ENCODE measurements at regions not wholly inside any gene's neighbourhood (a gene's known extent, or its start where the extent isn't known, plus 50 kb on each side); places are given as distances from the start of the nearest gene placed in this dataset.

GRCh38 chr13:23963947-23964346 is 66.6 kb upstream of the C1QTNF9B start:
- H3K79me2 ChIP-seq (ENCODE audit: control insufficient read depth, low read length): no peaks in the 10 kb centered on the region
- no peaks in the 10 kb centered on the region for H3K9me2 ChIP-seq (replicated peaks; ENCODE audit: control insufficient read depth, low read length)
- H4K20me1 ChIP-seq (ENCODE audit: control insufficient read depth, insufficient read depth, low read depth, low read length): no peaks in the 10 kb centered on the region
- H3K4me2 ChIP-seq (ENCODE audit: low read length): no peak overlapping the region
- no peaks in the 10 kb centered on the region for H3K9me3 ChIP-seq (ENCODE audit: control insufficient read depth, insufficient read depth, low read length)
- H3K27ac ChIP-seq (ENCODE audit: low read depth, low read length): no peak overlapping the region
- H3K4me1 ChIP-seq (ENCODE audit: control insufficient read depth, low read length): no peaks in the 10 kb centered on the region
- H3F3A ChIP-seq (ENCODE audit: control insufficient read depth, insufficient read depth): no peaks in the 10 kb centered on the region
- peaks cover 2% of the 10 kb centered on the region; the same call in 1 of the 2 replicates for H3K27me3 ChIP-seq (ENCODE audit: control insufficient read depth, low read length)
- TF ChIP-seq CTCF (IDR thresholded peaks at IDR 0.05; ENCODE audit: low read depth, low read length, poor library complexity, severe bottlenecking): no peak
- no peak for TF ChIP-seq EZH2phosphoT487 (IDR thresholded peaks at IDR 0.05; ENCODE audit: borderline replicate concordance, low read length)
- H3K36me3 ChIP-seq (ENCODE audit: control insufficient read depth, low read length): no peaks in the 10 kb centered on the region
- no peak overlapping the region for H3K4me3 ChIP-seq (ENCODE audit: low read length)

GRCh38 chr13:23965346-23965745 is 68.0 kb upstream of the C1QTNF9B start:
- no peak overlapping the region for H3K27ac ChIP-seq (ENCODE audit: low read depth, low read length)
- no peaks in the 10 kb centered on the region for H4K20me1 ChIP-seq (ENCODE audit: control insufficient read depth, insufficient read depth, low read depth, low read length)
- H3K9me2 ChIP-seq (replicated peaks; ENCODE audit: control insufficient read depth, low read length): no peaks in the 10 kb centered on the region
- H3K79me2 ChIP-seq (ENCODE audit: control insufficient read depth, low read length): no peaks in the 10 kb centered on the region
- H3F3A ChIP-seq (ENCODE audit: control insufficient read depth, insufficient read depth): no peaks in the 10 kb centered on the region
- TF ChIP-seq EZH2phosphoT487 (IDR thresholded peaks at IDR 0.05; ENCODE audit: borderline replicate concordance, low read length): no peak
- no peak for TF ChIP-seq CTCF (IDR thresholded peaks at IDR 0.05; ENCODE audit: low read depth, low read length, poor library complexity, severe bottlenecking)
- H3K4me3 ChIP-seq (ENCODE audit: low read length): no peak overlapping the region
- no peak overlapping the region for H3K4me2 ChIP-seq (ENCODE audit: low read length)
- H3K4me1 ChIP-seq (ENCODE audit: control insufficient read depth, low read length): no peaks in the 10 kb centered on the region
- H3K9me3 ChIP-seq (ENCODE audit: control insufficient read depth, insufficient read depth, low read length): no peaks in the 10 kb centered on the region
- peaks cover 2% of the 10 kb centered on the region; the same call in 1 of the 2 replicates for H3K27me3 ChIP-seq (ENCODE audit: control insufficient read depth, low read length)
- no peaks in the 10 kb centered on the region for H3K36me3 ChIP-seq (ENCODE audit: control insufficient read depth, low read length)

GRCh38 chr13:23966221-23966690 is 69.0 kb upstream of the C1QTNF9B start:
- Histone ChIP-seq H3K4me2 (ENCODE audit: low read length) (no peak overlapping the region), H3K27me3 (ENCODE audit: control insufficient read depth, low read length) (peaks cover 2% of the 10 kb centered on the region; the same call in 1 of the 2 replicates), H3K36me3 (ENCODE audit: control insufficient read depth, low read length) (no peaks in the 10 kb centered on the region), H3K9me3 (ENCODE audit: control insufficient read depth, insufficient read depth, low read length) (no peaks in the 10 kb centered on the region), H3K4me3 (ENCODE audit: low read length) (no peak overlapping the region), H3K27ac (ENCODE audit: low read depth, low read length) (no peak overlapping the region), H3K4me1 (ENCODE audit: control insufficient read depth, low read length) (no peaks in the 10 kb centered on the region), H3K9me2 (replicated peaks; ENCODE audit: control insufficient read depth, low read length) (no peaks in the 10 kb centered on the region), H3K79me2 (ENCODE audit: control insufficient read depth, low read length) (no peaks in the 10 kb centered on the region), H4K20me1 (ENCODE audit: control insufficient read depth, insufficient read depth, low read depth, low read length) (no peaks in the 10 kb centered on the region), H3F3A (ENCODE audit: control insufficient read depth, insufficient read depth) (no peaks in the 10 kb centered on the region)
- TF ChIP-seq CTCF (IDR thresholded peaks at IDR 0.05; ENCODE audit: low read depth, low read length, poor library complexity, severe bottlenecking) (no peak), EZH2phosphoT487 (IDR thresholded peaks at IDR 0.05; ENCODE audit: borderline replicate concordance, low read length) (no peak)
